ENCODE measurements at regions not wholly inside any gene's neighbourhood (a gene's known extent, or its start where the extent isn't known, plus 50 kb on each side); places are given as distances from the start of the nearest gene placed in this dataset.
"Not testable (repeated sequence)": the region's sequence is repeated elsewhere in the genome, so short reads cannot be mapped to it uniquely, and the experiment has no call there.

DNA sequence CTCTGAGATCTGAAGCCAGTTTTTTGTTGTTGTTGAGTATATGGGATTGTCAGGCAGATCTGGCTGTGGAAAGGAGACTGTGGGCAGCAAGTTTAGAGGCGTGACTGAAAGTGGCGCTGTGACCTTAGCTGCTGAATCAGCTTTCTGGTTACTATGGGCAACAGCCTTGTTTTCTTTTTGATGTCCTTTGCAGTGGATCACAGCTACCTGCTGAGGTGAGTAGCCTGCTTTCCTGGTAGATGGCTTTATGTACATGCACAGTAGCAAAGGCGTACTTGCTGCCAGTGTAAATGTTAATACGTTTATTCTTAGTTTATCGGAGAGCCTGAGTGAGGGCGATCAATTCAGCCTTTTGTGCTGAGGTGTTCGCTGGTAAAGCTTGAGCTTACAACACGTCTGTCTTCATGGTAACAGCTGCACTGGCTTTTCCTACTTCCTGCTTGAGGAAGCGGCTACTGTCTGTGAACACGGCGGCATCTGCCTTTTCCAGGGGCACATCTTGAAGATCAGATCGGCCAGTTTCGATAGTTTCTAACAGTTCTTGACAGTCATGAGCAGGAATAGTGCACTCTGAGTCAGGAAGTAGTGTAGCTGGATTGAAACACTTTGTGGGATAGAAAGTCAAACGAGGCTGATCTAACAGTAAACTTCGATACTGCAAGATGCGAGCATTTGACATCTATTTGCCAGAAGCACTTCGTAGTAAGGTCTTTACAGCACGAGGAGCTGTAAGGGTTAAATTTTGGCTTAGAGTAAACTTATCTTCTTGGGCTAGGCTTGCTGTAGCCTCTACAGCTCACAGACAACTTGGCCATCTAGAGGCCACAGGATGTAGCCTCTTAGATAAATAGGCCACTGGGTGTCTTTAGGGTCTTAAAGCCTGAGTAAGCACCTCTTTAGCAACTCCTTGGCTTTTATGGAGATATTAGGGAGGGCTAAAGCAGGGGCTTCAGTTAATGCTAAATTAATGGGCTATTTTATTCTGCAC is 161.1 kb upstream of the FRG2C start:
- TF ChIP-seq, protein P1, sequence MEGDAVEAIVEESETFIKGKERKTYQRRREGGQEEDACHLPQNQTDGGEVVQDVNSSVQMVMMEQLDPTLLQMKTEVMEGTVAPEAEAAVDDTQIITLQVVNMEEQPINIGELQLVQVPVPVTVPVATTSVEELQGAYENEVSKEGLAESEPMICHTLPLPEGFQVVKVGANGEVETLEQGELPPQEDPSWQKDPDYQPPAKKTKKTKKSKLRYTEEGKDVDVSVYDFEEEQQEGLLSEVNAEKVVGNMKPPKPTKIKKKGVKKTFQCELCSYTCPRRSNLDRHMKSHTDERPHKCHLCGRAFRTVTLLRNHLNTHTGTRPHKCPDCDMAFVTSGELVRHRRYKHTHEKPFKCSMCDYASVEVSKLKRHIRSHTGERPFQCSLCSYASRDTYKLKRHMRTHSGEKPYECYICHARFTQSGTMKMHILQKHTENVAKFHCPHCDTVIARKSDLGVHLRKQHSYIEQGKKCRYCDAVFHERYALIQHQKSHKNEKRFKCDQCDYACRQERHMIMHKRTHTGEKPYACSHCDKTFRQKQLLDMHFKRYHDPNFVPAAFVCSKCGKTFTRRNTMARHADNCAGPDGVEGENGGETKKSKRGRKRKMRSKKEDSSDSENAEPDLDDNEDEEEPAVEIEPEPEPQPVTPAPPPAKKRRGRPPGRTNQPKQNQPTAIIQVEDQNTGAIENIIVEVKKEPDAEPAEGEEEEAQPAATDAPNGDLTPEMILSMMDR (IDR thresholded peaks at IDR 0.05) = not testable (repeated sequence)
- TF ChIP-seq JUN (CRISPR knock-in tag; IDR thresholded peaks at IDR 0.05); CREB1 (CRISPR knock-in tag; IDR thresholded peaks at IDR 0.05); SP1 (CRISPR knock-in tag; conservative IDR thresholded peaks at IDR 0.05); TP53 (CRISPR knock-in tag; IDR thresholded peaks at IDR 0.05); OVOL2 (CRISPR knock-in tag; IDR thresholded peaks at IDR 0.05; ENCODE audit: borderline replicate concordance); RELA (CRISPR knock-in tag; IDR thresholded peaks at IDR 0.05; ENCODE audit: borderline replicate concordance); ATF1 (CRISPR knock-in tag; IDR thresholded peaks at IDR 0.05): not testable (repeated sequence)
- TF ChIP-seq, protein P2, sequence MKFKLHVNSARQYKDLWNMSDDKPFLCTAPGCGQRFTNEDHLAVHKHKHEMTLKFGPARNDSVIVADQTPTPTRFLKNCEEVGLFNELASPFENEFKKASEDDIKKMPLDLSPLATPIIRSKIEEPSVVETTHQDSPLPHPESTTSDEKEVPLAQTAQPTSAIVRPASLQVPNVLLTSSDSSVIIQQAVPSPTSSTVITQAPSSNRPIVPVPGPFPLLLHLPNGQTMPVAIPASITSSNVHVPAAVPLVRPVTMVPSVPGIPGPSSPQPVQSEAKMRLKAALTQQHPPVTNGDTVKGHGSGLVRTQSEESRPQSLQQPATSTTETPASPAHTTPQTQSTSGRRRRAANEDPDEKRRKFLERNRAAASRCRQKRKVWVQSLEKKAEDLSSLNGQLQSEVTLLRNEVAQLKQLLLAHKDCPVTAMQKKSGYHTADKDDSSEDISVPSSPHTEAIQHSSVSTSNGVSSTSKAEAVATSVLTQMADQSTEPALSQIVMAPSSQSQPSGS (CRISPR knock-in tag; IDR thresholded peaks at IDR 0.05; ENCODE audit: borderline replicate concordance, low read depth) = not testable (repeated sequence)
- TF ChIP-seq, protein P3, sequence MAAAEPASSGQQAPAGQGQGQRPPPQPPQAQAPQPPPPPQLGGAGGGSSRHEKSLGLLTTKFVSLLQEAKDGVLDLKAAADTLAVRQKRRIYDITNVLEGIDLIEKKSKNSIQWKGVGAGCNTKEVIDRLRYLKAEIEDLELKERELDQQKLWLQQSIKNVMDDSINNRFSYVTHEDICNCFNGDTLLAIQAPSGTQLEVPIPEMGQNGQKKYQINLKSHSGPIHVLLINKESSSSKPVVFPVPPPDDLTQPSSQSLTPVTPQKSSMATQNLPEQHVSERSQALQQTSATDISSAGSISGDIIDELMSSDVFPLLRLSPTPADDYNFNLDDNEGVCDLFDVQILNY (CRISPR knock-in tag; IDR thresholded peaks at IDR 0.05) = not testable (repeated sequence)
- TF ChIP-seq, protein P4, sequence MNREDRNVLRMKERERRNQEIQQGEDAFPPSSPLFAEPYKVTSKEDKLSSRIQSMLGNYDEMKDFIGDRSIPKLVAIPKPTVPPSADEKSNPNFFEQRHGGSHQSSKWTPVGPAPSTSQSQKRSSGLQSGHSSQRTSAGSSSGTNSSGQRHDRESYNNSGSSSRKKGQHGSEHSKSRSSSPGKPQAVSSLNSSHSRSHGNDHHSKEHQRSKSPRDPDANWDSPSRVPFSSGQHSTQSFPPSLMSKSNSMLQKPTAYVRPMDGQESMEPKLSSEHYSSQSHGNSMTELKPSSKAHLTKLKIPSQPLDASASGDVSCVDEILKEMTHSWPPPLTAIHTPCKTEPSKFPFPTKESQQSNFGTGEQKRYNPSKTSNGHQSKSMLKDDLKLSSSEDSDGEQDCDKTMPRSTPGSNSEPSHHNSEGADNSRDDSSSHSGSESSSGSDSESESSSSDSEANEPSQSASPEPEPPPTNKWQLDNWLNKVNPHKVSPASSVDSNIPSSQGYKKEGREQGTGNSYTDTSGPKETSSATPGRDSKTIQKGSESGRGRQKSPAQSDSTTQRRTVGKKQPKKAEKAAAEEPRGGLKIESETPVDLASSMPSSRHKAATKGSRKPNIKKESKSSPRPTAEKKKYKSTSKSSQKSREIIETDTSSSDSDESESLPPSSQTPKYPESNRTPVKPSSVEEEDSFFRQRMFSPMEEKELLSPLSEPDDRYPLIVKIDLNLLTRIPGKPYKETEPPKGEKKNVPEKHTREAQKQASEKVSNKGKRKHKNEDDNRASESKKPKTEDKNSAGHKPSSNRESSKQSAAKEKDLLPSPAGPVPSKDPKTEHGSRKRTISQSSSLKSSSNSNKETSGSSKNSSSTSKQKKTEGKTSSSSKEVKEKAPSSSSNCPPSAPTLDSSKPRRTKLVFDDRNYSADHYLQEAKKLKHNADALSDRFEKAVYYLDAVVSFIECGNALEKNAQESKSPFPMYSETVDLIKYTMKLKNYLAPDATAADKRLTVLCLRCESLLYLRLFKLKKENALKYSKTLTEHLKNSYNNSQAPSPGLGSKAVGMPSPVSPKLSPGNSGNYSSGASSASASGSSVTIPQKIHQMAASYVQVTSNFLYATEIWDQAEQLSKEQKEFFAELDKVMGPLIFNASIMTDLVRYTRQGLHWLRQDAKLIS (CRISPR knock-in tag; IDR thresholded peaks at IDR 0.05; ENCODE audit: borderline replicate concordance) = not testable (repeated sequence)
- TF ChIP-seq, protein P5, sequence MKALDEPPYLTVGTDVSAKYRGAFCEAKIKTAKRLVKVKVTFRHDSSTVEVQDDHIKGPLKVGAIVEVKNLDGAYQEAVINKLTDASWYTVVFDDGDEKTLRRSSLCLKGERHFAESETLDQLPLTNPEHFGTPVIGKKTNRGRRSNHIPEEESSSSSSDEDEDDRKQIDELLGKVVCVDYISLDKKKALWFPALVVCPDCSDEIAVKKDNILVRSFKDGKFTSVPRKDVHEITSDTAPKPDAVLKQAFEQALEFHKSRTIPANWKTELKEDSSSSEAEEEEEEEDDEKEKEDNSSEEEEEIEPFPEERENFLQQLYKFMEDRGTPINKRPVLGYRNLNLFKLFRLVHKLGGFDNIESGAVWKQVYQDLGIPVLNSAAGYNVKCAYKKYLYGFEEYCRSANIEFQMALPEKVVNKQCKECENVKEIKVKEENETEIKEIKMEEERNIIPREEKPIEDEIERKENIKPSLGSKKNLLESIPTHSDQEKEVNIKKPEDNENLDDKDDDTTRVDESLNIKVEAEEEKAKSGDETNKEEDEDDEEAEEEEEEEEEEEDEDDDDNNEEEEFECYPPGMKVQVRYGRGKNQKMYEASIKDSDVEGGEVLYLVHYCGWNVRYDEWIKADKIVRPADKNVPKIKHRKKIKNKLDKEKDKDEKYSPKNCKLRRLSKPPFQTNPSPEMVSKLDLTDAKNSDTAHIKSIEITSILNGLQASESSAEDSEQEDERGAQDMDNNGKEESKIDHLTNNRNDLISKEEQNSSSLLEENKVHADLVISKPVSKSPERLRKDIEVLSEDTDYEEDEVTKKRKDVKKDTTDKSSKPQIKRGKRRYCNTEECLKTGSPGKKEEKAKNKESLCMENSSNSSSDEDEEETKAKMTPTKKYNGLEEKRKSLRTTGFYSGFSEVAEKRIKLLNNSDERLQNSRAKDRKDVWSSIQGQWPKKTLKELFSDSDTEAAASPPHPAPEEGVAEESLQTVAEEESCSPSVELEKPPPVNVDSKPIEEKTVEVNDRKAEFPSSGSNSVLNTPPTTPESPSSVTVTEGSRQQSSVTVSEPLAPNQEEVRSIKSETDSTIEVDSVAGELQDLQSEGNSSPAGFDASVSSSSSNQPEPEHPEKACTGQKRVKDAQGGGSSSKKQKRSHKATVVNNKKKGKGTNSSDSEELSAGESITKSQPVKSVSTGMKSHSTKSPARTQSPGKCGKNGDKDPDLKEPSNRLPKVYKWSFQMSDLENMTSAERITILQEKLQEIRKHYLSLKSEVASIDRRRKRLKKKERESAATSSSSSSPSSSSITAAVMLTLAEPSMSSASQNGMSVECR (CRISPR knock-in tag; IDR thresholded peaks at IDR 0.05; ENCODE audit: borderline replicate concordance) = not testable (repeated sequence)

Measured in WTC11 (cell line).